ENCODE measurements at regions not wholly inside any gene's neighbourhood (a gene's known extent, or its start where the extent isn't known, plus 50 kb on each side); places are given as distances from the start of the nearest gene placed in this dataset.

GRCh38 chr2:16566701-16567100 is 98.9 kb downstream of the CYRIA start:
- Histone ChIP-seq H3K4ac (ENCODE audit: low read depth, low read length) (no peak overlapping the region), H3K4me2 (ENCODE audit: insufficient read depth, insufficient read length, low read length) (no peak overlapping the region), H2AK5ac (ENCODE audit: insufficient read length, low read length) (no peak overlapping the region), H2BK15ac (ENCODE audit: low read depth, low read length) (no peak overlapping the region), H2BK12ac (ENCODE audit: insufficient read length, low read depth, low read length) (no peak overlapping the region), H3K18ac (ENCODE audit: insufficient read length, low read depth, low read length) (no peak overlapping the region), H3K23ac (ENCODE audit: insufficient read length, low read depth, low read length) (no peak overlapping the region), H3K14ac (ENCODE audit: insufficient read depth, low read length) (no peak overlapping the region), H3T11ph (ENCODE audit: low read length) (no peak overlapping the region), H3K4me1 (ENCODE audit: insufficient read depth, low read length) (no peaks in the 10 kb centered on the region), H3K79me2 (ENCODE audit: insufficient read depth, low read length) (no peaks in the 10 kb centered on the region), H2BK20ac (ENCODE audit: low read depth, low read length, poor library complexity, severe bottlenecking) (no peak overlapping the region), H4K8ac (replicated peaks; ENCODE audit: insufficient read length, low read depth, low read length) (no peak overlapping the region), H4K5ac (ENCODE audit: insufficient read length, low read depth, low read length) (no peak overlapping the region), H3K9ac (ENCODE audit: extremely low read depth, insufficient read length, low read length) (no peak overlapping the region), H2BK5ac (ENCODE audit: insufficient read length, low read length) (no peak overlapping the region), H4K91ac (ENCODE audit: insufficient read length, low read depth, low read length) (no peak overlapping the region), H3K56ac (ENCODE audit: insufficient read length, low read depth, low read length) (no peak overlapping the region), H2AFZ (ENCODE audit: low read length) (no peak overlapping the region), H3K79me1 (ENCODE audit: insufficient read depth, low read depth, low read length, poor library complexity, severe bottlenecking) (no peaks in the 10 kb centered on the region), H3K9me3 (ENCODE audit: control insufficient read depth, low read depth, low read length) (no peaks in the 10 kb centered on the region), H3K23me2 (ENCODE audit: insufficient read length, low read depth, low read length, poor library complexity, severe bottlenecking) (no peaks in the 10 kb centered on the region), H4K20me1 (ENCODE audit: control insufficient read depth, insufficient read depth, insufficient read length) (no peaks in the 10 kb centered on the region), H2BK120ac (ENCODE audit: low read depth, low read length, poor library complexity, severe bottlenecking) (no peak overlapping the region), H3K27ac (ENCODE audit: insufficient read length, low read depth, low read length) (no peak overlapping the region), H3K27me3 (ENCODE audit: insufficient read depth, low read length) (no peaks in the 10 kb centered on the region)
- TF ChIP-seq CTCF (conservative IDR thresholded peaks at IDR 0.05), result no peak
- H3K9me3 Mint-ChIP-seq, result no peaks in the 10 kb centered on the region
- H3K4me3 Mint-ChIP-seq, result no peak overlapping the region
- WGBS (ENCODE audit: extremely low coverage, insufficient read length, low lambda C conversion rate), result no CpG with 5 or more reads among the region's 4 CpGs
- H3K27ac Mint-ChIP-seq, result no peak overlapping the region
- peaks cover 0 to 2% of the 10 kb centered on the region in 2 experiments; a peak in 1 of 4 replicates for H3K4me1 Mint-ChIP-seq
- H3K27me3 Mint-ChIP-seq (ENCODE audit: low read depth), result no peaks in the 10 kb centered on the region
- H3K36me3 Mint-ChIP-seq (ENCODE audit: insufficient read depth in 1 of 3, low read depth in 3 of 3), result no peaks in the 10 kb centered on the region
- no peak for DNase-seq

Measured in H9 (cell line).